Ovary (tissue), 3 donors: ENCODE measurements at regions not wholly inside any gene's neighbourhood (a gene's known extent, or its start where the extent isn't known, plus 50 kb on each side); places are given as distances from the start of the nearest gene placed in this dataset.

ENCODE experiments used
- POLR2A ChIP-seq: fragments of 450-650 bp; IDR thresholded peaks from one replicate; pipeline ENCODE4 v1.6.1; 2017; ENCODE audit warnings: antibody characterized with exemption, mild to moderate bottlenecking, moderate library complexity
- TF ChIP-seq, protein P1 (sequence below), 3 donors: fragments of 450-650 bp in 2 of 3; fragments of 200-600 bp in 1 of 3; IDR thresholded peaks; one replicate each; pipeline versions ENCODE4 v1.5.1 to v1.8.0; 2016 to 2022; ENCODE audit warnings: antibody characterized with exemption in 3 of 3, mild to moderate bottlenecking in 1 of 3
- donor health status: DM: no; HTN: no; CAD: no.

DNA sequence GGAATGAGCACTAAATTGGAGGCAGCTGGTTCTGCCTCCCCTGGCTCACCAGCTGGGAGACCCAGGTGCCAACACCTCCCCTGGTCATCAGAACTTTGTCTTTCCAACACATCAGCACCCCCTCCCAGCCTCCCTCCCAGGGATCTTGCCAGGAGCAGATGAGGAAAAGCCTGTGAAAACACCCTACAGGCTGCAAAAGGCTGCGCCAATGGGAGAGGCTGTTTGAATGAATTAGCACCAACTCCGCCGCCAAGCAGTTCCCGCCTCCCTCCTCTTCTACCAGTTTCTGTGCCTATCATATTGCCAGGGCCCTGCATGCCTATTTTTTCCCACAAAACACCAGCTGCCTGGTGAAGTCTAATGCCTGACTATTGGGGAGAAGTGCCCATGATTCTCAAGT is 137.0 kb downstream of the AIPL1 start:
- TF ChIP-seq, protein P1, sequence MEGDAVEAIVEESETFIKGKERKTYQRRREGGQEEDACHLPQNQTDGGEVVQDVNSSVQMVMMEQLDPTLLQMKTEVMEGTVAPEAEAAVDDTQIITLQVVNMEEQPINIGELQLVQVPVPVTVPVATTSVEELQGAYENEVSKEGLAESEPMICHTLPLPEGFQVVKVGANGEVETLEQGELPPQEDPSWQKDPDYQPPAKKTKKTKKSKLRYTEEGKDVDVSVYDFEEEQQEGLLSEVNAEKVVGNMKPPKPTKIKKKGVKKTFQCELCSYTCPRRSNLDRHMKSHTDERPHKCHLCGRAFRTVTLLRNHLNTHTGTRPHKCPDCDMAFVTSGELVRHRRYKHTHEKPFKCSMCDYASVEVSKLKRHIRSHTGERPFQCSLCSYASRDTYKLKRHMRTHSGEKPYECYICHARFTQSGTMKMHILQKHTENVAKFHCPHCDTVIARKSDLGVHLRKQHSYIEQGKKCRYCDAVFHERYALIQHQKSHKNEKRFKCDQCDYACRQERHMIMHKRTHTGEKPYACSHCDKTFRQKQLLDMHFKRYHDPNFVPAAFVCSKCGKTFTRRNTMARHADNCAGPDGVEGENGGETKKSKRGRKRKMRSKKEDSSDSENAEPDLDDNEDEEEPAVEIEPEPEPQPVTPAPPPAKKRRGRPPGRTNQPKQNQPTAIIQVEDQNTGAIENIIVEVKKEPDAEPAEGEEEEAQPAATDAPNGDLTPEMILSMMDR (IDR thresholded peaks at IDR 0.05), result no peak
- TF ChIP-seq POLR2A, result no peak
